GM18858 (cell line): ENCODE measurements at regions not wholly inside any gene's neighbourhood (a gene's known extent, or its start where the extent isn't known, plus 50 kb on each side); places are given as distances from the start of the nearest gene placed in this dataset.

Experiments used
- ATAC-seq: cut with Tn5 transposase; IDR thresholded peaks from one replicate; pipeline ENCODE4 v1.9.1; 2021; ENCODE audit not compliant: unreplicated experiment

DNA sequence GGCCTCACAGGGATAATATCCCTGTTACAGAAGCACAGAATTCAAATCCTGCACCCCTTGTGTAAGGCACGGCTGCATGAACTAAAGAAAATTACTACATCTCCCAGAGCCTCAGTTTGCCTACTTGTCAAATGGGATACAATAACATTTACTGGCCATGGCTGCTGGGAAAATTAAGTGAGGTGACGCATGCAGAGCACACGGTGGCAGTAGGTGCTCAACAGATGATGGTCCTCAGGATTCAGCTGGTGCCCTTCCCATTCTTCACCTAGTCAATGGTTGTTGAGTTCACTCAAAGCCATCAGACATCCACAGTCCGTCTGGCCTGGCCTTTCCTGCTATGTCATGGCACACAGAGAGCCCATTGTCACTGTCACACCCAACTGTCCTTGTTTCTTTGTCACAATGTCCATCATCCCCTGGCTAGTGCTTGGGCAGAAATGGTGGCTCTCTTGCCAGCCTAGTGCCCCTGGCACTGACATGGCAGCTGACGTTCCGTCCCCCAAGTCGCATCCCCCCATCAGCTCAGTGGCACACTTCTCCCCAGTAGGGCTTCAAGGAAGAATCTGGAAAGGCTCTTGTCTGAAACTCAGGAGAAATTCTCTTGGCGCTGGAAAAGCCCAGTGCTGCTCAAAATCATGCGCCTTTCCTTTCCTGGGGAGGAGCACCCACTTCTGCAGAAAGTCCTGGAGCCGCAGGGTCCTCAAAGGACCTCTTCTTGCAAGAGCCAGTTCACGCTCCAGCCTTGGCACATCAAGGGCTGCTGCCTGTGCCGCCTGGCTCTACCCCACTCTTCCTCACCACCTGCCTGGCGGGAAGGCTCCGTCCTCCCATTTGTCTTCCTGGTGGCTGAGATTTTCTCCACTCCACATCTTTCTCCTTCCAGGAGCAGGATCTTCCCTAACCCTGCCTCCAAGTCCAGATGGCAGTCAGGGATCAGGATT lies 55.9 kb upstream of the SLC66A3 start:
- ATAC-seq = no peak

DNA sequence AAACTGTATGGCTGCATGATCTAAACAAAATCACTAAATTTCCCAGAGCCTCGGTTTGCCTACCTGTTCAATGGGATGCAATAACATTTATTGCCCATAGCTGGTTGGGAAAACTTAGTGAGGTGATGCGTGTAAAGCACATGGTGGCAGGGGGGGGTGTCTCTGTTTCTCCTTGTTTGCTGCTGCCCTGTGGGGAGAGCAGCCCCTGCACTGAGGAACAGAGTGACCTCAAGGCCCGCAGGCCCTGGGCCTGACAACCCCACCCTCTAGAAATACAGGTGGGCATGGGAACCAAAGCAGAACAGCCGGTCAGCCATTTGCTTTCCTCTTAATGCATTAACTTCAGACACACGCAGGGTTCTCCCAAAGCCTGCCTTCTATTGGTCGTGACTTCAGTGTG lies 55.1 kb upstream of the SLC66A3 start:
- ATAC-seq = no peak

- ATAC-seq = no peak
Measured at GRCh38 chr2:11100976-11101375, 54.3 kb upstream of the SLC66A3 start.

GRCh38 chr2:11101430-11101829 lies 53.8 kb upstream of the SLC66A3 start:
- ATAC-seq = no peak

- ATAC-seq = no peak
Measured at GRCh38 chr2:11102466-11102865, 52.8 kb upstream of the SLC66A3 start.

GRCh38 chr2:11102956-11103860 lies 52.1 kb upstream of the SLC66A3 start:
- ATAC-seq = no peak

DNA sequence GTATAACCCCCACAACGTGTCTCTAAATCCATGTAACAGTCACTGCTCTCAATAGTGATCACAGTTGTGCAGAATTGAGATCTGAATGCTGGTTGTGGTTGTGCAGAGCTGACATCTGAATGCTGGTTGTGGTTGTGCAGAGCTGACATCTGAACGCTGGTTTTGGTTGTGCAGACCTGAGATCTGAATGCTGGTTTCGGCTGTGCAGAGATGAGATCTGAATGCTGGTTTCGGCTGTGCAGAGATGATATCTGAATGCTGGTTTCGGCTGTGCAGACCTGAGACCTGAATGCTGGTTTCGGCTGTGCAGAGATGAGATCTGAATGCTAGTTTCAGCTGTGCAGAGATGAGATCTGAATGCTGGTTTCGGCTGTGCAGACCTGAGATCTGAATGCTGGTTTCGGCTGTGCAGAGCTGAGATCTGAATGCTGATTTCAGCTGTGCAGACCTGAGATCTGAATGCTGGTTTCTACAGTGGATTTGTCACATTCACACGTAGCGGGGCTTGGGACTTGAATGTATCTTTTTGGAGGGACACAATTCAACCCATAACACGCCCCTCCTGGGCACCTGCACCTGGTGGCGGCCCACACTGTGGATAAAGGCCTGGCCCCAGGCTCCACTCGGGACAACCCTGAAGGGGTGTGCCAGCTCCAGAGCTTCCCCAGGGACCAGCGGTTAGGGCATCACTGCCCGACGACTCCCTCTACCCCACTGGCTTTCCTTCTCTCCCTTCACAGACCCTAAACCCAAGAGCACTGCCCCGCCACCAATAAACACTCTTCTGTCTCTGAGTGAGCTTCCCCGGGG lies 51.1 kb upstream of the SLC66A3 start:
- ATAC-seq = peak; percentile 81

DNA sequence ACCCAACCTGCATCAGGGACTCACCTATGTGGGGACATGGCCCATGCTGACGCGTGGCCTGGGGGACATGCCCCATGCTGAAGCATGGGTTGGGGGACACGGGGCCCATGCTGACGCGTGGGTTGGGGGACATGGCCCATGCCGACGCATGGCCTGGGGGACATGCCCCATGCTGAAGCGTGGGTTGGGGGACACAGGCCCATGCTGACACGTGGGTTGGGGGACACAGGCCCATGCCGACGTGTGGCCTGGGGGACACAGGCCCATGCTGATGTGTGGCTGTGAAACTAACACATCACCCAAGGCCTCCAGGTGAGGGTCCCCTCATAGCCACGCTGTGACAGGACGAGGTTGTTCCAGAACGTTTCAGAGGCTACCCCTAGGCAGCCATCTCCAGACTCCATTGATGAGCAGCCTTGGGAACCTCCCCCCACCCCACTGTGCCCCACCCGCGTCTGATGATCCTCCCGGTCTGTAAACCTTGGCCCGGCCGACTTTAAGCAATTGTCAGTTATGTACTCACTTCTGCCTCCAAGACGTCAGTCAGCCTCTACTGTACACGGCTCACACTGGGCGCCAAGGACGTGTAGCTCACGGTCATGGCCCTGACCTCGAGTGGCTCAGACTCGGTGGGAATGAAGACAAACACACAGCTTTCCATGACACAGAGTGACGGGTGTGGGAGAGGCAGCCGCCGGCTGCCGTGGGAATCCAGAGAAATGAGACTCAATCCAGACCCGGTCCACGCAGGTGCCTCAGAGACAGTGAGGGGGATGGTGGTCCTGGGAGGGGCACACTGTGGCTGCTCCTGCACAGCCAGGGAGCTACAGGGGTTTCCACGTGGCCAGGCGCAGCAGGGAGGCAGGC lies 50.2 kb upstream of the SLC66A3 start:
- no peak for ATAC-seq
